GM18502 (cell line): ENCODE measurements at regions not wholly inside any gene's neighbourhood (a gene's known extent, or its start where the extent isn't known, plus 50 kb on each side); places are given as distances from the start of the nearest gene placed in this dataset.
A peak's percentile ranks its signal among the peaks of the same experiment; 100 is the strongest.
"Not testable (repeated sequence)": the region's sequence is repeated elsewhere in the genome, so short reads cannot be mapped to it uniquely, and the experiment has no call there.

Experiments
- ATAC-seq: cut with Tn5 transposase; IDR thresholded peaks from one replicate; pipeline ENCODE4 v1.9.1; 2021; ENCODE audit warnings: mild to moderate bottlenecking; ENCODE audit not compliant: unreplicated experiment, poor library complexity

- ATAC-seq = no peak
Observed at GRCh38 chr9:74107692-74108091, 389.4 kb upstream of the RORB start.

DNA sequence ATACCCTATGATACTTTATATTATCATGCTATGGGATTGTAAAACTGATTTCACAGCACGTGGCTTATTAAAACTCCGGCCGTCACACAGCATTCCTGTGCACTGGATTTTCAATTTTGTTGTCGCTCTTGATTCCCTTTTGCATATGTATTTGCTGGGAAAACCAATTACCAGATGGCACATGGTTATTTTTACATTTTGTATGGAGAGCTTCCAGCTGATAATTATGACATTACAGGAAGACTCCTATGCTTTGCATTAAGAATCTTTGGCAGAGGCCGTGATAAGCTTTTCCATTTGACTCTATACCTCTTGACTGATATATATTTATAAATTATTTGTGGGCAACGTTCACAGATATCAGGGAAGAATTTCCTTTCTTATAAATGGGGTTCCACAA, 381.2 kb upstream of the RORB start:
- ATAC-seq = no peak

- no peak for ATAC-seq
Observed at GRCh38 chr9:74117151-74117550, 380.0 kb upstream of the RORB start.

- ATAC-seq = no peak
Observed at GRCh38 chr9:74117731-74118130, 379.4 kb upstream of the RORB start.

GRCh38 chr9:74120061-74120460, 377.1 kb upstream of the RORB start:
- no peak for ATAC-seq

- ATAC-seq = no peak
Observed at GRCh38 chr9:74120470-74120869, 376.7 kb upstream of the RORB start.

DNA sequence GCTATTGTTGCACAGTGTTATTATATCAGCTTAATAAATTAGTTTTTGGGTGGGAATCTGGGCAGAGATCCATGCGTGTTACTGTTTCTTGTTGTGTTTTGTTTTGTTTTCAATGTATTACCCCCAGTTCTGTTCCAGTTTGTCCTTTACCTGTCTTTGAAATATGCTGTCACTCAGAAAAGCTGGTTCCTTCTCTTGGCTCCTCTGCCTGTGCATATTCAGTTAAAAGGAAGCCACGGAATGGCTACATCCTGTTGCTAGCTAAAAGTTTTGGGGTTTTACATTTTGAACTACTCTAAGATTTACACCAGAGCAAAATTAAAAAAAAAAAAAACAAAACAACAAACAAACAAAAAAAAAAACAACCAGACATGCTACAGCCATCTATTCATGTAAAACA, 374.9 kb upstream of the RORB start:
- ATAC-seq = no peak

DNA sequence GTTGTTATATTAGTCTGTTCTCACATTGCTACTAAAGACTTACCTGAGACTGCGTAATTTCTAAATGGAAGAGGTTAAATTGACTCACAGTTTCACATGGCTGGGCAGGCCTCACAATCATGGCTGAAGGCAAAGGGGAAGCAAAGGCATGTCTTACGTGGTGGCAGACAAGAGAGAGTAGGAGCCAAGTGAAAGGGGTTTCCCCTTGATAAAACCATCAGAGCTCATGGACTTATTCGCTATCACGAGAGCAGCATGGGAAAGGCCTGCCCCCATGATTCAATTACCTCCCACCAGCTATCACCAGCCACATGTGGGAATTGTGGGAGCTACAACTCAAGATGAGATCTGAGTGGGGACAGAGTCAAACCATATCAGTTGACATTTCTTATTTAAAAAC, 374.5 kb upstream of the RORB start:
- ATAC-seq = no peak

- ATAC-seq = no peak
Observed at GRCh38 chr9:74125941-74126340, 371.2 kb upstream of the RORB start.

DNA sequence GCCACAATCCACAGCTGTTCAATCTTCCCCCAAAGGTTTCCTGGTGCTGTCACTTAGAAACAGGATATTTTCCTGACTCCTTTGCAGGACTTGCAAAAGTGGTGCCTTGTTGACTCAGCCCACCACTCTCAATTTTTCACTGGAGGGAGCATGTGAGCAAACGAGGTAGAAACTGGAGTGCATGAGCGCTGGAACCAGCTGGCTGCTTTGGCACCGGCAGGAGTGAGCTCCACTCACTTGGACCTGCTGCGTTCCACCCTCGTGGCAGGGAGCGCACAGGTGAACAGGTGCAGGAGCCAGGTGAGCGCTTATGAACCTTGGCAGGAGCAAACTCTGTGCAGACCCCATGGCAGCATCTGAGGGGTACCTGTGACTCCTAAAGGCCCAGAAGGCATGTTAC, 364.1 kb upstream of the RORB start:
- ATAC-seq = no peak

- no peak for ATAC-seq
Observed at GRCh38 chr9:74133921-74134320, 363.2 kb upstream of the RORB start.

GRCh38 chr9:74138182-74138581, 359.0 kb upstream of the RORB start:
- ATAC-seq = no peak

GRCh38 chr9:74140141-74140540, 357.0 kb upstream of the RORB start:
- no peak for ATAC-seq

DNA sequence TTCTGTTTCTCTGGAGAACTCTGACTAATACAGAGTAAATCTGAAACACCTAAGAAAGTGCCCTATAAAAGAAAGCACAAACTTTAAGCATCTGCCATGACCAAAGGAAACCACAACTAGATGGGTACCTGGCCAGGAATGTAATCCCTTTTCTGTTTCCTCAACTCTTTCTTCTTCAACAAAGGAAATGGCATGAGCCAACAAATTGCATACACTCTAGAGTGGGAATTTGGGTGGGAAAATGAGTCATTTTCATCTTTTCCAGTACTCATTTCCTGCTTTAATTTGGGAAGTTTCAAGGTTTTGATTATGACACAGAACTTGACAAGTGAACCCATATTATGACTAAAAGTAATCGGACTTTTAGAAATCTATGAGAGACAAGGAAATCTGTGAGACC, 349.2 kb upstream of the RORB start:
- ATAC-seq = no peak

DNA sequence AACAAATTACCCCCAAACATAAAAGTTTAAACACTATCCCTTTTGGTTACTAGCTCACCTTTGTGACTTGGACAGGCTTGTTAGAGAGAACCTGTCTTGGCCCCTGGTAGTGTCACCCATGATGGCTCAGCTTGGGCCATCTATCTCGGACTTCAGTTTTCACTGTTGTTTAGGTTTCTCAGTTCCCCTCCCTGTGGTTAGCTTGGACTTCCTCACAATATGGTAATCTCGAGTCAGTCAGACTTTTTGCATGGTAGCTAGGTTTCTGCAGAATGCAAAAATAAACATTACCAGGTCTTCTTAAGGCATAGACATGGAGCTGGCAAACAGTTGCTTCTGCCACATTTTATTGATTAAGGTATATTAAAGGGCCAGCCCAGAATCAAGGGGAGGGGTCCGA, 324.3 kb upstream of the RORB start:
- peak; percentile 100 for ATAC-seq

DNA sequence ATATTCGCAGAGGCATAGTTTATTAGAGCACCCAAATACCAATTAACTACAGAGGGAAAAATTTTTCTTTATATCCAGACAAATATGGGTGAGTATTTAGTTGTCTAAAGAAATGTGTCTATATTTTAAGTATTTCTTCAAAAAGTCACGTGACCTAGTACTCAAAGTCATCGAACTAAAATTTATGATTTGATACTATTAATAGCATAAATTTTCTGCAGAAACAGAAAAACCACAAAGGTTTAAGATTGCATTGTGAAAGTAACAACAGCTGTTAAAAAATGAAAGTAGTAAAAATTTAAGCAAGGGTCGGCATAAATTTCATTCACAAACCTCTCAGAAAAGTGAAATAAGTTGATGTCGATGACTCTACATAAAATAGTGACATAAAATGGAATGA, 323.9 kb upstream of the RORB start:
- ATAC-seq = peak; percentile 31

DNA sequence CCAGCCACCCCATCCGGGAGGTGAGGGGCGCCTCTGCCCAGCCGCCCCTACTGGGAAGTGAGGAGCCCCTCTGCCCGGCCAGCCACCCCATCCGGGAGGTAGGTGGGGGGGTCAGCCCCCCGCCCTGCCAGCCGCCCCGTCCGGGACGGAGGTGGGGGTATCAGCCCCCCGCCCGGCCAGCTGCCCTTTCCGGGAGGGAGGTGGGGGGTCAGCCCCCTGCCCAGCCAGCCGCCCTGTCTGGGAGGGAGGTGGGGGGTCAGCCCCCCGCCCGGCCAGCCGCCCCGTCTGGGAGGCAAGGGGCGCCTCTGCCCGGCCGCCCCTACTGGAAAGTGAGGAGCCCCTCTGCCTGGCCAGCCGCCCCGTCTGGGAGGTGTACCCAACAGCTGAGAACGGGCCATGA, 299.4 kb upstream of the RORB start:
- not testable (repeated sequence) for ATAC-seq

GRCh38 chr9:74205056-74205455, 292.1 kb upstream of the RORB start:
- no peak for ATAC-seq

DNA sequence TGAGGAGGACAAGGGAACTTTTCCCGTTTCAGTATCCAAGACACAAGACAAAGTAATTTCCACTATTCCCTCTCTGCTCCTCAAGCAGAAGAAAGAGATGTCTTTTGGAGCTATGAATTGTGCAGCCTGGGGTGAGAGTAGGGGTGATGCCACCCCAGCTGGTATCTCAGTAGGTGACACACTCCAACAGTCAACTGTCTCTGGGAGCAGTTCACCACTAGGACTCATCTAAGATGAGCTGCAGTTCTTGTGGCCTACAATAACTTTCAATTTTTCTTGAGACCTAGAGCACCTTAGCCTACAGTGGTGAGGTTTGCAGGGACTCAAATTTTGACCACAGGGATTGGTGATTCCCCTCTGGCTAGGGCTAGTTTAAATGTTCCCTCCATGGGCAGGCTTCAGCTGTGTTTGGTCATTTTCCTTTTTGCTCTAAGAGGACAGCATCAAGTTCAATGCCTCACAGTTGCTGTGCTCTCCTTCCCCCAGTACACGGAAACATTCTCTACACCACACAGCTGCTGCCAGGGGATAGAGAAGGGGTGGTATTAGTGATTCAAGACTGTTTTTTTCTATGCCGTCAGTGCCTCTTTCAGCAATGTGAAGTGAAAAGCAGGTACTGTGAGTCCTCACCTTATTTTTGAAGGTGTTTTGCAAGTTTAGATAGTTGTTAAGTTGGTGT, 278.6 kb upstream of the RORB start:
- no peak for ATAC-seq

DNA sequence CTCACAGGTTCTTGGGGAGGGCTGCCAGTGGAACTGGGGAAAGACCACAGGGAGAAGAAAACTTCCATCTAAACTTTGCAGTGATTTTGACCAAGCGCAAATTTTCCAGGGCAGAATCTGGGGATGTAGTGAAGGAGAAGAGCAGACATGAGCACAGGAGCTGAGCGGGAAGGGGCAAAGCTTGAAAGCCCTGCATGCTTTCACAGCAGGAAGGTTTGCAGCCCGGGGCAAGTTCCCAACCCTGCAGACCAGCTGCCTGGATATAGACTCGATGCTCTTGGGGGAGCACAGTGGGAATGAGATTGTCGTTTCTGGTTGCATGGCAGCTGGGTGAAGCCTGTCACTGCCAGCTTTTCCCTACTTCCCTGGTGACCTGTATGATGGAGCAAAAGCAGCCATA, 276.8 kb upstream of the RORB start:
- ATAC-seq = no peak

- no peak for ATAC-seq
Observed at GRCh38 chr9:74236857-74237256, 260.3 kb upstream of the RORB start.

DNA sequence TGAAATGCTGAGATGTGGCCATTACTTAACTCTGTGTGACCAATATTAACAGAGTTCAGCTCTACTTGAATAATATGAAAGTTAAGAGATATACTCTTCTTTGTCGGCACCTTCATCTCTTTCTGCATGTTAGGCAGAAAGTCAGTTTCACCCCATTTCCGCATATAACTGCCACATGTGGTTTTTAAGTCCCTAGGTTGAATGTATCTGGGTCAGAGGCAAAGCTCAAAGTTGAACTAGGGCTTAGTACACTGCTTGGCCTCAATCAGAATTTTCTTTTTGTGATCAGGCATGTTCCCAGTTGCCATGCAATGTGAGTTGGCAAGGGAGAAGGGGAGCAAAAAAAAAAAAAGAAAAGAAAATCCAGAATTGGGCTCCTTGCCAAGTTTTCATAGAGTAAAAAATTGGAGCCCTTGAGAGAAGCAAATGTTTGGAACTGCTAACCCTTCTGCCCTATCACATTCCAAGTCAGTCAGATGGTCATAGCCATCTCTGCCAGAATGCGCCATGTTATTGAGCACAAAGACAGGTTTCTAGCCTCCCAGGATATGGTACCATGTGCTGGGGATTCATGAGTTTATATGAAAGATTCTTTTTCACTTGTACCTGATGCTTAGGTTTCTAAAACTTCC, 251.2 kb upstream of the RORB start:
- no peak for ATAC-seq
